Heart left ventricle (tissue), 16 donors: ENCODE measurements at regions not wholly inside any gene's neighbourhood (a gene's known extent, or its start where the extent isn't known, plus 50 kb on each side); places are given as distances from the start of the nearest gene placed in this dataset.

Experiments
- ATAC-seq, 4 donors: fragments of 200-7000 bp; cut with Tn5 transposase; one replicate each; pipeline ENCODE4 v1.9.1; 2020 to 2022; ENCODE audit warnings: moderate library complexity in 4 of 4, mild to moderate bottlenecking in 3 of 4, moderate number of reproducible peaks in 1 of 4
- DNase-seq, 5 donors: peaks; one replicate each; pipeline ENCODE4 v3.0.0-alpha.2; 2020
- H3K27ac ChIP-seq, 12 donors: fragments of 200-600 bp; sonication (generic) in 4 of 12; one replicate each; pipeline versions ENCODE4 v1.5.0 to v1.8.0; 2016 to 2022; ENCODE audit warnings: mild to moderate bottlenecking in 2 of 12
- H3K27me3 ChIP-seq, 9 donors: fragments of 200-600 bp; sonication (generic) in 2 of 9; one replicate each; pipeline versions ENCODE4 v1.5.1 to v1.8.0; 2016 to 2022; ENCODE audit warnings: mild to moderate bottlenecking in 3 of 9
- H3K36me3 ChIP-seq, 9 donors: fragments of 200-600 bp; sonication (generic) in 2 of 9; one replicate each; pipeline versions ENCODE4 v1.5.0 to v1.8.0; 2018 to 2022; ENCODE audit warnings: mild to moderate bottlenecking in 2 of 9
- H3K4me1 ChIP-seq, 12 donors: fragments of 200-600 bp; sonication (generic) in 4 of 12; one replicate each; pipeline versions ENCODE4 v1.5.0 to v1.8.0; 2016 to 2022; ENCODE audit warnings: mild to moderate bottlenecking in 3 of 12
- H3K4me3 ChIP-seq, 12 donors: fragments of 200-600 bp; sonication (generic) in 4 of 12; one replicate each; pipeline versions ENCODE4 v1.5.0 to v1.8.0; 2017 to 2022; ENCODE audit warnings: mild to moderate bottlenecking in 9 of 12, moderate library complexity in 4 of 12
- H3K9me3 ChIP-seq, 12 donors: fragments of 200-600 bp; sonication (generic) in 4 of 12; one replicate each; pipeline versions ENCODE4 v1.5.0 to v1.8.0; 2016 to 2022; ENCODE audit warnings: mild to moderate bottlenecking in 1 of 12
- CTCF ChIP-seq, 12 donors: fragments of 200-600 bp; sonication (generic) in 4 of 12; IDR thresholded peaks; one replicate each; pipeline versions ENCODE4 v1.5.0 to v1.8.0; 2018 to 2022; ENCODE audit warnings: antibody characterized with exemption in 12 of 12, mild to moderate bottlenecking in 5 of 12
- POLR2A ChIP-seq, 2 donors: fragments of 450-650 bp; IDR thresholded peaks; one replicate each; pipeline ENCODE4 v1.6.1; 2017; ENCODE audit warnings: antibody characterized with exemption in 2 of 2, mild to moderate bottlenecking in 2 of 2, moderate library complexity in 2 of 2
- WGBS, 4 donors: extraction: QIAGEN DNeasy Blood & Tissue Kit in 2 of 4; methylation state at CpG; one replicate each; pipeline versions ENCODE4 v1.1.5 to v1.1.7; 2013 to 2018; 5-methylcytosine and 5-hydroxymethylcytosine counted together
- intact Hi-C, 10 donors: fragments of 100-400 bp; cut with DNase I; formaldehyde crosslinking; loops; one replicate each; pipeline versions ENCODE4 v1.11.1 to v1.14.2; 2022
- donor health status: ischemic (EF 13 %, LVEDD 7.1; RV severe dilation, severe dysfunction).
- donor health status: healthy with polysubstance abuse.
- donor health status: DM: no; HTN: yes; CAD: no.
- donor health status: DM: no; HTN: no; CAD: no.
- donor health status: ischemic (EF 25% LVEDD 6.9; RV normal size, moderate dysfunction).
- donor health status: ischemic (EF 25% LVEDD 5.7; RV mildly dilated, moderate dysfunction).
- donor health status: healthy.
- donor health status: DM: yes; HTN: yes; CAD: no.
- donor health status: ischemic (EF 35%, LVEDD 5.7; RV mildly dilated, moderate dysfunction).
- donor health status: nonischemic (EF 11% LVEDD 7.7; RV severe dilation, severe dysfunction).
- donor health status: DM: yes; HTN: yes; CAD: no.
- donor health status: PGD.
- donor health status: ischemic (EF 29% LVEDD 5.4; RV normal size, mild dysfunction).
- donor health status: nonischemic (EF 23%, LVEDD 6.1; RV moderate dilation, normal function).

DNA sequence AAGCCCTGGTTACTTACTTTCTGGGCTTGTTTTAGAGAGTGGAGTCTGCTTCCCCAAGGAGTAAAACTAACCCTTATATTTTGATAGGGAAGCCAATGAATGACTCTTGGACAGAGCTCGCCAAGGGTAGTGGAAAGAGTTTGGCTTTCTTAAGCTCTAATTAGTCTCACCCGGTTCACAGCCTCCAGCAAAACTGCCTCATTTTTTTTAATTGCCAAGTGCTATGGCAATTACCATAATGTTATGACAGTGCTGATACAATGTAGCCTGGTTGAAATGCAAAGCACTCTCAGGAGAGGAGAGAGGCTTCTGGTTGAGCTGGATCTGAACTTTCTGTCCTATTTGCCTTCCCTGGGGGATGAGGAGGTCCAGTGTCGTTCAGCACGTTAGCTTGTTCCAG is 376.1 kb upstream of the CHRM2 start:
- Histone ChIP-seq H3K9me3 (no peaks in the 10 kb centered on the region), H3K4me1 (no peaks in the 10 kb centered on the region), H3K4me3 (no peak overlapping the region), H3K27me3 (no peaks in the 10 kb centered on the region), H3K27ac (no peak overlapping the region), H3K36me3 (no peaks in the 10 kb centered on the region)
- WGBS, 4 donors, result 79 to 85% (median 82%) methylated on average over 4 of the region's 4 CpGs
- no peak for ATAC-seq
- intact Hi-C loops, result no loop called here
- DNase-seq, result no peak
- TF ChIP-seq POLR2A (IDR thresholded peaks at IDR 0.05) (no peak), CTCF (IDR thresholded peaks at IDR 0.05) (no peak)

DNA sequence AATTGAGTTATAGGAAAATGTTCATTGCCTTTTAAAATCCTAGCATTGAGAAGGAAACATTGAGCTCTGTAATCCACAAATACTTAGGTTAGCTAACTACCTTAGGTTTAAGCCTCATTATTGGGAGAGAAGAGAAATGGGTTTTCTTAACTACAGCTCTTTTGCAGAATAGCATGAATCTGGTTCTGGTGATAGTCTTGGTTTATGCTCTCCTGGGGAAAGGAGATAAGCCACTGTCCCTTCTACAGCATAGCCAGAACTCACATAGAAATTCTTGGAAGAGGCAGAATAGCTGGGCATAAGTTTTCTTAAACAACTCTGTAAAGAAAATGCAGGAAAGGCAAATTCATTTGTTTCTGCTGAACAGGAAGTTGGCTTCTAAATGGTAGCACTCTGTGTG is 378.6 kb upstream of the CHRM2 start:
- DNase-seq (no peak), ATAC-seq (no peak)
- no peaks in the 10 kb centered on the region for H3K4me1 ChIP-seq
- H3K36me3 ChIP-seq, result no peaks in the 10 kb centered on the region
- H3K27me3 ChIP-seq, result no peaks in the 10 kb centered on the region
- TF ChIP-seq POLR2A (IDR thresholded peaks at IDR 0.05) (no peak), CTCF (IDR thresholded peaks at IDR 0.05) (no peak)
- H3K4me3 ChIP-seq, result no peak overlapping the region
- H3K27ac ChIP-seq, result no peak overlapping the region
- H3K9me3 ChIP-seq, result no peaks in the 10 kb centered on the region
- intact Hi-C loops, result no loop called here

GRCh38 chr7:136480901-136481300 is 387.6 kb upstream of the CHRM2 start:
- H3K36me3 ChIP-seq, result no peaks in the 10 kb centered on the region
- intact Hi-C loops, result no loop called here
- H3K9me3 ChIP-seq, result peaks cover 0 to 6% (median 0%) of the 10 kb centered on the region in 12 donors
- TF ChIP-seq POLR2A (IDR thresholded peaks at IDR 0.05) (no peak), CTCF (IDR thresholded peaks at IDR 0.05) (no peak)
- no peak overlapping the region for H3K4me3 ChIP-seq
- H3K27ac ChIP-seq, result no peak overlapping the region
- ATAC-seq, result no peak
- no peaks in the 10 kb centered on the region for H3K27me3 ChIP-seq
- H3K4me1 ChIP-seq, result no peaks in the 10 kb centered on the region
- whole genome bisulfite sequencing, 4 donors, result 40 to 50% (median 43%) methylated on average over 4 of the region's 4 CpGs
- DNase-seq, result no peak

DNA sequence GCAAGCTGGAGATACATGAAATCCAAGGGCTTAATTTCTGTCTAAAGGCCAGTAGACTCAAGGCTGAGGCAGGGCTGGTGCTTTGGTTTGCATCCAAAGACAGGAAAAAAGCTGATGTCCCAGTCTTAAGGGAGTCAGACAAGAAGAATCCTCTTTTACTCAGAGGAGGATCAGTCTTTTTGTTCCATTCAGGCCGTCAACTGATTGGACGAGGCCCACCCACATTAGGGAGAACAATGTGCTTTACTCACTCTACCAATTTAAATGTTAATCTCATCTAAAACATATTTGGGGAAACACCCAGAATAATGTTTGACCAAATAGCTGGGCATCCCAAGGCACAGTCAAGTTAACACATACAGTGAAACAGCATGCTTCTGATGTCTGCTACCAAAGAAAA is 388.5 kb upstream of the CHRM2 start:
- intact Hi-C loops, result no loop called here
- Histone ChIP-seq H3K36me3 (no peaks in the 10 kb centered on the region), H3K27ac (no peak overlapping the region), H3K27me3 (no peaks in the 10 kb centered on the region), H3K4me3 (no peak overlapping the region), H3K4me1 (no peaks in the 10 kb centered on the region), H3K9me3 (peaks cover 0 to 9% (median 0%) of the 10 kb centered on the region in 12 donors)
- DNase-seq, result no peak
- TF ChIP-seq CTCF (IDR thresholded peaks at IDR 0.05), result no peak
- TF ChIP-seq POLR2A (IDR thresholded peaks at IDR 0.05), result no peak
- 44 to 70% (median 45%) methylated on average over 2 of the region's 2 CpGs for WGBS, 4 donors
- no peak for ATAC-seq
